ENCODE measurements at regions not wholly inside any gene's neighbourhood (a gene's known extent, or its start where the extent isn't known, plus 50 kb on each side); places are given as distances from the start of the nearest gene placed in this dataset.
"Not testable (repeated sequence)": the region's sequence is repeated elsewhere in the genome, so short reads cannot be mapped to it uniquely, and the experiment has no call there.

GRCh38 chr16:24665942-24666341 is 63.5 kb upstream of the TNRC6A start:
- TF ChIP-seq, protein P1, sequence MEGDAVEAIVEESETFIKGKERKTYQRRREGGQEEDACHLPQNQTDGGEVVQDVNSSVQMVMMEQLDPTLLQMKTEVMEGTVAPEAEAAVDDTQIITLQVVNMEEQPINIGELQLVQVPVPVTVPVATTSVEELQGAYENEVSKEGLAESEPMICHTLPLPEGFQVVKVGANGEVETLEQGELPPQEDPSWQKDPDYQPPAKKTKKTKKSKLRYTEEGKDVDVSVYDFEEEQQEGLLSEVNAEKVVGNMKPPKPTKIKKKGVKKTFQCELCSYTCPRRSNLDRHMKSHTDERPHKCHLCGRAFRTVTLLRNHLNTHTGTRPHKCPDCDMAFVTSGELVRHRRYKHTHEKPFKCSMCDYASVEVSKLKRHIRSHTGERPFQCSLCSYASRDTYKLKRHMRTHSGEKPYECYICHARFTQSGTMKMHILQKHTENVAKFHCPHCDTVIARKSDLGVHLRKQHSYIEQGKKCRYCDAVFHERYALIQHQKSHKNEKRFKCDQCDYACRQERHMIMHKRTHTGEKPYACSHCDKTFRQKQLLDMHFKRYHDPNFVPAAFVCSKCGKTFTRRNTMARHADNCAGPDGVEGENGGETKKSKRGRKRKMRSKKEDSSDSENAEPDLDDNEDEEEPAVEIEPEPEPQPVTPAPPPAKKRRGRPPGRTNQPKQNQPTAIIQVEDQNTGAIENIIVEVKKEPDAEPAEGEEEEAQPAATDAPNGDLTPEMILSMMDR (IDR thresholded peaks at IDR 0.05 in 8 of 11, conservative IDR thresholded peaks at IDR 0.05 in 3 of 11), result not testable (repeated sequence)
- TF ChIP-seq POLR2AphosphoS5 (IDR thresholded peaks at IDR 0.05), result not testable (repeated sequence)

Measured in spleen (tissue), 7 donors.